ENCODE measurements at regions not wholly inside any gene's neighbourhood (a gene's known extent, or its start where the extent isn't known, plus 50 kb on each side); places are given as distances from the start of the nearest gene placed in this dataset.

GRCh38 chr5:143720689-143721088 is 91.3 kb upstream of the HMHB1 start:
- Histone ChIP-seq H3K36me3 (replicated peaks in 1 of 2; ENCODE audit: control insufficient read depth in 1 of 2, insufficient read depth in 2 of 2, low read length in 2 of 2) (no peaks in the 10 kb centered on the region), H4K20me1 (ENCODE audit: insufficient read depth, low read length) (no peaks in the 10 kb centered on the region), H3K79me2 (ENCODE audit: insufficient read depth, low read length) (no peaks in the 10 kb centered on the region), H3K27me3 (ENCODE audit: control insufficient read depth in 1 of 2, insufficient read depth in 2 of 2, low read length in 2 of 2) (no peaks in the 10 kb centered on the region; a peak in 1 of 5 replicates), H2AFZ (ENCODE audit: low read length) (no peak overlapping the region), H3K9ac (ENCODE audit: insufficient read depth, low read depth, low read length) (no peak overlapping the region), H3K27ac (ENCODE audit: extremely low read length, insufficient read depth, low read length) (no peak overlapping the region), H3K4me2 (ENCODE audit: low read depth, low read length) (no peak overlapping the region), H3K9me3 (ENCODE audit: low read length) (no peaks in the 10 kb centered on the region), H3K4me1 (ENCODE audit: insufficient read depth, low read length) (no peaks in the 10 kb centered on the region), H3K4me3 (replicated peaks in 1 of 3; ENCODE audit: insufficient read depth in 1 of 3, low read depth in 2 of 3, low read length in 3 of 3) (no peak overlapping the region)
- TF ChIP-seq IKZF4 (CRISPR knock-in tag; IDR thresholded peaks at IDR 0.05; ENCODE audit: borderline replicate concordance, low read depth, not compliant biosample characterization) (no peak), MZF1 (CRISPR knock-in tag; IDR thresholded peaks at IDR 0.05; ENCODE audit: borderline replicate concordance) (no peak), RFX5 (IDR thresholded peaks at IDR 0.05; ENCODE audit: low read depth, low read length) (no peak), CENPBD1 (CRISPR knock-in tag; IDR thresholded peaks at IDR 0.05; ENCODE audit: borderline replicate concordance, low read depth) (no peak), ZNF615 (CRISPR knock-in tag; IDR thresholded peaks at IDR 0.05; ENCODE audit: borderline replicate concordance) (no peak), MAFG (CRISPR knock-in tag; IDR thresholded peaks at IDR 0.05) (no peak), CSRNP2 (CRISPR knock-in tag; conservative IDR thresholded peaks at IDR 0.05; ENCODE audit: low read depth) (no peak), ZNF232 (CRISPR knock-in tag; IDR thresholded peaks at IDR 0.05; ENCODE audit: borderline replicate concordance) (no peak), ZNF776 (CRISPR knock-in tag; IDR thresholded peaks at IDR 0.05) (no peak), SAFB2 (CRISPR knock-in tag; IDR thresholded peaks at IDR 0.05; ENCODE audit: borderline replicate concordance, low read depth) (no peak), PLRG1 (conservative IDR thresholded peaks at IDR 0.05) (no peak), ZNF496 (CRISPR knock-in tag; IDR thresholded peaks at IDR 0.05; ENCODE audit: insufficient replicate concordance) (no peak)
- intact Hi-C loops (cut with micrococcal nuclease; ENCODE audit: unreplicated experiment) (no loop called here), in situ Hi-C loops (cut with HindIII; ENCODE audit: extremely low pct_ligation_motif_present, low pct_unique_long_range_greater_than_20kb) (no loop called here)
- DNase-seq (ENCODE audit: low spot score): no peak
- 0% methylated on average over 4 of the region's 5 CpGs for WGBS (ENCODE audit: low lambda C conversion rate)
- FAIRE-seq: no peak
- ChIA-PET POLR2A (no interaction called here), CTCF (ENCODE audit: low intra/inter-chr PET ratio, low total read pairs) (no interaction called here)
- no peak for ATAC-seq
- no TSS peak for BruUV-seq (replicated peaks)

All from HepG2 (cell line).